LNCaP clone FGC (cell line): ENCODE measurements at regions not wholly inside any gene's neighbourhood (a gene's known extent, or its start where the extent isn't known, plus 50 kb on each side); places are given as distances from the start of the nearest gene placed in this dataset.

ENCODE experiments used
- DNase-seq: peaks from one replicate; pipeline ENCODE4 v3.0.0-alpha.2; 2011; ENCODE audit warnings: low read depth
- H3K4me3 ChIP-seq: 2 replicates; pipeline ENCODE4 v1.5.1; 2011; ENCODE audit warnings: mild to moderate bottlenecking, low read depth, low read length, control low read depth
- TF ChIP-seq, protein P1 (sequence below): IDR thresholded peaks from 2 replicates; pipeline ENCODE4 v1.5.1; 2012; ENCODE audit warnings: mild to moderate bottlenecking; ENCODE audit not compliant: control insufficient read depth, insufficient read depth; ENCODE audit errors: extremely low read depth

DNA sequence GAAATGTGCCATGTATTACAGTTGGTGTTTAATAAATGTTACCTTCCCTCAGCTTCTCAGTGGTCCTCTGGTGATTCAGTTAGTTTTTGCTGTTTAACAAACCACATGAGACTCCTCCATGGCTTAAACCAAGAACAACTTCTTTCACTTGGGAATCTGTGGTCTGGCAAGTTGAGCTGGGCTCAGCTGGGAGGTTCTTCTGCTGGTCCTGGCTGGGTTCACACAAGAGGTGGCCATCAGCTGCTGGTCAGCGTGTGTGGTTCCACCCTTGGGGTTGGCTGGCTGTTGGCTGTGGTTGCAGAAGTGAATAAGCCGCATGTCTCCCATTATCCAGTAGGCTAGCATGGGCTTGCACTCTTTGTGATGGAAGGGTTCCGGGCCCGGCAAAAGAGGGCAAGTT is 160.5 kb downstream of the MIAT start:
- no peak for DNase-seq
- TF ChIP-seq, protein P1, sequence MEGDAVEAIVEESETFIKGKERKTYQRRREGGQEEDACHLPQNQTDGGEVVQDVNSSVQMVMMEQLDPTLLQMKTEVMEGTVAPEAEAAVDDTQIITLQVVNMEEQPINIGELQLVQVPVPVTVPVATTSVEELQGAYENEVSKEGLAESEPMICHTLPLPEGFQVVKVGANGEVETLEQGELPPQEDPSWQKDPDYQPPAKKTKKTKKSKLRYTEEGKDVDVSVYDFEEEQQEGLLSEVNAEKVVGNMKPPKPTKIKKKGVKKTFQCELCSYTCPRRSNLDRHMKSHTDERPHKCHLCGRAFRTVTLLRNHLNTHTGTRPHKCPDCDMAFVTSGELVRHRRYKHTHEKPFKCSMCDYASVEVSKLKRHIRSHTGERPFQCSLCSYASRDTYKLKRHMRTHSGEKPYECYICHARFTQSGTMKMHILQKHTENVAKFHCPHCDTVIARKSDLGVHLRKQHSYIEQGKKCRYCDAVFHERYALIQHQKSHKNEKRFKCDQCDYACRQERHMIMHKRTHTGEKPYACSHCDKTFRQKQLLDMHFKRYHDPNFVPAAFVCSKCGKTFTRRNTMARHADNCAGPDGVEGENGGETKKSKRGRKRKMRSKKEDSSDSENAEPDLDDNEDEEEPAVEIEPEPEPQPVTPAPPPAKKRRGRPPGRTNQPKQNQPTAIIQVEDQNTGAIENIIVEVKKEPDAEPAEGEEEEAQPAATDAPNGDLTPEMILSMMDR: no peak
- H3K4me3 ChIP-seq: no peak overlapping the region

DNA sequence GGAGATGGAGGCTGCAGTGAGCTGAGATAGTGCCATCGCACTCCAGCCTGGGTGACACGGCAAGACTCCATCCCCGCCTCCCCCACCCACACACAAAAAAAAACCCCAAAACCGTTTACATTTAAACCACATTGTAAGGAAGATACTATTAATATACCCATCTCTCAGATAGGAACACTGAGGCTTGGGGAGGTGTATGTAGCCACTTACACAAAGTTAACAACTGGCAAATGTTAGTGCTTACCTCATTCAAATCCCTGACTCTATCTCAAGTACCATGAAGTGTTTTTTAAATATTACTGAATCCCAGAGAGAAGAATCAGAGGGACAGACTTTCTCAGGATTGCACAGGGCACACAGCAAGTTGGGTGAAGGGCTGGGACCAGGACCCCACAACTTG is 164.5 kb downstream of the MIAT start:
- H3K4me3 ChIP-seq: no peak overlapping the region
- no peak for DNase-seq
- TF ChIP-seq, protein P1: no peak

DNA sequence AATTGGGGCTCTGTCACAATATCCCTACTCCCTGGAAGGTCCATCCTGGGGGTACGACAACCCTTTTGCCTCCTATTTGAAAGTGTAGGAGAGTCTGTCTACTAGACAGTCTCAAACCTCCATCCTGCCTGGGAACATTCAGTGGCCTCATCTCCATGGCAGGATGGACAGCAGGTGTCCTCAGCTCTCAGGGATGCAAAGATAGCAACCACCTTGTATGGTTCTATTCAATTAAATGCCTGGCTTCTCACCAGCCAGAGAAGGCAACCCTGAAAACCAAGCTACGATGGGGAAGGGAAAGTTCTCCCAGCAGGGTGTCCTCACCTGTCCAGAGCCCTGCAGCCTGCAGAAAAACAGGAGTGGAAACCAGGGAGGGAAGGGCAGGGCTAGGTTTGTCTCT is 164.9 kb downstream of the MIAT start:
- no peak overlapping the region for H3K4me3 ChIP-seq
- TF ChIP-seq, protein P1: no peak
- DNase-seq: no peak

DNA sequence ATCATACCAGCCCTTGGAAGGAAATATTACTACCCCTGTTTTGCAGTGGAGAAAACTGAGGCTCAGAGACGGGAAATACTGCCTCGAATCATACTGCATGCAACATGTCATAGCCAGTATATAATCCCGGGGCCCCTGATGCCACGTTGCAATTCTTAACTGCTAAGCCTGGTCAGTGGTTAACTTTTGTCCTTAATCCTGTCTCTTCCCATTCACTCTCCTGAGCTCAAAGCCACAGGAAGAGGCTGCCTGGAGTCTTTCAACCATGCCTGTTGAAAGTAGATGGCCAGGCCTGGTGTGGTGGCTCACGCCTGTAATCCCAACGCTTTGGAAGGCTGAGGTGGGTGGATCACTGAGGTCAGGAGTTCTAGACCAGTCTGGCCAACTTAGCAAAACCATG is 166.6 kb downstream of the MIAT start:
- no peak overlapping the region for H3K4me3 ChIP-seq
- TF ChIP-seq, protein P1: no peak
- DNase-seq: no peak

DNA sequence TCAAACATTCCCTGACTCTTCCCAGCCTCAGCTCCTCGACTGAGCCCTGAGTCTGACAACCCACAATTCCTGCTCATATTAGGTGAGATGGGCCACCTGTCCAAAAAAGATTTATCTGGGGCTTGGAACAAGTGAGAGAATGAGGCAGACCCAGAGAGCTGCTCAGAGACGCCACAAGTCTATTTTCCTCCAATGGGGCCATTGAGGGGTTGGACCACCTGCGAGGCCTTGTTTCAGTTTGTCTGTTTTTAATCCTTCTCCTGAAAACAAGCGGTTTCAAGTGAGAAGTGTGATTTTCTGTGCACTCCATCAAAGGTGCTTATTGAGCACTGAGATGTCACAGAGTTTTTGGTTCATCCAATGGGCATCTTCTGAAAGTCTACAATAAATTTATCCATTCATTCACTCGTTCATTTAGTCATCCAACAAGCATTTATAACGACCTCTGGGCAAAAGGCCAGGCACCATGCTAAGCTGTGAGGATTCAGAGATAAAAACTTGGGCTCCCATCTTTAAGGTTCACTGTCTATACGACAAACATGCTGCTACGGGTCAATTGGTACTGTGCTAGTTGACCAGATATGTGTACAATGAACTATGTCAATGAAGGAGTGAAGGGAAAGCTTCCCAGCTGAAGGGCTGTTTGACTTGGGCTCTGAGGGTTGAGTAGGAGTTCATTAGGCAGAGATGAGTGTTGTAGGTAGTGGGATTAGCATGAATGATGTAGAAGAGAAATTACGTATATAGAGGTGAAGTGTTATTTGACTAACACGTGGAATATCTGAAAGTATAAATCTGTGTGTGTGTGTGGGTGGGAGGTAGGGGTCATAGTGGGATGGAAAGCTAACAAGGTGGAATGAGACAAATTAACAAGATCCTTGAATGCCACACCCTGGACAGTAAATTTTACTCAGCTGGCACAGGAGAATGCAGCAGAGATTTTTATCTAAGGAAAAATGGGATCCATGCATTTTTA is 168.9 kb downstream of the MIAT start:
- TF ChIP-seq, protein P1: no peak
- DNase-seq: no peak
- no peak overlapping the region for H3K4me3 ChIP-seq

DNA sequence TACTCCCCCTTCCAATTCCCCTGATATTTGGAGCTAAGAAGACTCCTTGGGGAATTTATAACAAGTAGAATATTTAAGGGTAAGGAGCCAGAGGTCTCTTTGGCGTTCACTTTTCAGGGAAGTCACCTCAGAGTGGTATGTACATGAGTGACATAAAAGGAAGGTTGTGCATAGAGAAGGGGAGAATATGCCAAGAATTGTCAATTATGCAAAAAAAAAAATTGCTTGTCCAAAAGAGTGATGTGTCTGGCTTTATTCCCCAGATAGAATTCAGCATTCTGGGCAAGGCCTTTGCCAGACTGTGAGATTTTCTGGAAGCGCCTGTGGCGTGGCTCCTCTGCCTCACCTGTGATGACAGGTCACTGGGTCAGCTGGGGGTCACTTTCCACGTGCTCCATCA is 170.2 kb downstream of the MIAT start:
- no peak overlapping the region for H3K4me3 ChIP-seq
- no peak for DNase-seq
- TF ChIP-seq, protein P1: no peak

DNA sequence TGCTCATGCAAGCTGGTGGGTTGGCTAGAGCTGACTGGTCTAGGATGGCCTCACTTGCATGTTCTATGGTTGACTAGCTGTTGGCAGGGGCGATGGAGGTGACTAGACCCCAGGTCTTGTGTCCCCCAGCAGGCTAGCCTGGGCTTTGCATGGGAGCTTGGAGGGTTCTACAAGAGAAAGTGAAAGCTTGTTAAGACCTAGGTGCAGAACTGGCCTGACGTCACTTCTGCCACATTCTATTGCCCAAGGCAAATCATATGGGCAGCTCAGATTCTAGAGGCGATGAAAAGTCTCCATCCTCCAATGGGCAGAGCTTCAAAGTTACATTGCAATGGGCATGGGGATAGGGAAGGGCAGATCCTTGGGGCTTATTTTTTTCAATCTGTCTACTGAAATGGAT is 170.9 kb downstream of the MIAT start:
- TF ChIP-seq, protein P1: no peak
- H3K4me3 ChIP-seq: no peak overlapping the region
- no peak for DNase-seq
